ENCODE measurements at regions not wholly inside any gene's neighbourhood (a gene's known extent, or its start where the extent isn't known, plus 50 kb on each side); places are given as distances from the start of the nearest gene placed in this dataset.

GRCh38 chr4:8921465-8921864 lies 49.8 kb upstream of the HMX1 start:
- H3K36me3 Mint-ChIP-seq, result no peaks in the 10 kb centered on the region
- H3K4me3 ChIP-seq (ENCODE audit: low read length), result no peak overlapping the region
- H3K27me3 ChIP-seq (ENCODE audit: insufficient read depth, low read length, poor library complexity, severe bottlenecking), result no peaks in the 10 kb centered on the region
- ChIA-PET POLR2A (no interaction called here), CTCF (no interaction called here)
- H3K27ac ChIP-seq (ENCODE audit: low read depth, low read length), result no peak overlapping the region
- no peak for DNase-seq
- peaks cover 8 to 15% (median 9%) of the 10 kb centered on the region in 5 donors for H3K9me3 Mint-ChIP-seq
- peaks cover 3 to 11% of the 10 kb centered on the region in 2 donors for H3K27me3 Mint-ChIP-seq
- H3K4me1 Mint-ChIP-seq, result no peaks in the 10 kb centered on the region
- no peaks in the 10 kb centered on the region for H3K9me3 ChIP-seq (ENCODE audit: low read length)
- no peaks in the 10 kb centered on the region for H3K36me3 ChIP-seq (ENCODE audit: insufficient read depth, low read length)
- H3K4me1 ChIP-seq (ENCODE audit: insufficient read depth, low read length), result peaks cover 3% of the 10 kb centered on the region
- H3K4me3 Mint-ChIP-seq, result no peak overlapping the region
- no peak overlapping the region for H3K27ac Mint-ChIP-seq

All from CD8-positive, alpha-beta memory T cell (primary cell).